NCI-H1694 treated with DMSO at 0.1 percent for 48 hours (cell line): ENCODE measurements at regions not wholly inside any gene's neighbourhood (a gene's known extent, or its start where the extent isn't known, plus 50 kb on each side); places are given as distances from the start of the nearest gene placed in this dataset.
"Not testable (repeated sequence)": the region's sequence is repeated elsewhere in the genome, so short reads cannot be mapped to it uniquely, and the experiment has no call there.

Experiments
- DNase-seq: peaks from one replicate; lab custom pipeline; 2025; lab: John Stamatoyannopoulos, UW

DNA sequence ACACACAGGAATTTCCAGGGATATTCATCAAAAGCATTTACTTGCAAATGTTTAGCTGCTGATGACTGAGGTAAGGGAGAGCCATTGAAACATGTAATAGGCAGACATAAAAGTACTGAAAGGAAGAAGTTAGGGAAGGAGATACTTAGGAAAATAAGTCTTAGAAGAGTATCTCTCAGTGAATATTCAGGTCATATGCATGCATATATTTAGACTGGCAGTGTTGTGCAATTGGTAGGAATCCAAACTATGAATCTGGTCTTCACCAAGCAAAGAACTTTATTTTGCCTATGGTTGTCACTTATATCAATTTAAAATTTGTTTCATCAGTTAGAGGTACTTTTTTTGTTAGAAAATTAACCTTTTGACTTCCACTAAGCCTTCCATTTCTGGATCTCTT, 1490.7 kb downstream of the SUCLG1 start:
- DNase-seq: no peak

- DNase-seq: no peak
Observed at GRCh38 chr2:82964341-82964740, 1494.7 kb downstream of the SUCLG1 start.

GRCh38 chr2:82959727-82960126, 1499.4 kb downstream of the SUCLG1 start:
- DNase-seq: no peak

DNA sequence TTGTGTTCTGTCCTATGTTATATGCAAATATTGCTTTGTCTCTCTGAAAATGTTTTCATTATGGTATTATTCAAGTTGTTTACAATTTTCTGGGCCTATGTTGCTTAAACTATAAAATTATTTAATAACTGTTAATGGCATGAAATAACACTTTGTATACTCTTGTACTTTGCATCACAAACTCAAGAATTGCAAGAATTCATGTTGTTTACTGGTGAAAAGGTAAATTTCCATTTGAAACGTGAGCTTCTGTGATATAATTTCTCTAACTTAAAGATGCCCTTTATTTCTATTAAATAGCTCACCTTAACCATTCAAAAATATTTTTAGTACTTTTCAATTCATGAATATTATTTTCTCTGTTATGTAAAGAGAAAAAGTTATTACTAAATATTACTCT, 1504.2 kb downstream of the SUCLG1 start:
- no peak for DNase-seq

GRCh38 chr2:82939211-82939610, 1519.9 kb downstream of the SUCLG1 start:
- no peak for DNase-seq

DNA sequence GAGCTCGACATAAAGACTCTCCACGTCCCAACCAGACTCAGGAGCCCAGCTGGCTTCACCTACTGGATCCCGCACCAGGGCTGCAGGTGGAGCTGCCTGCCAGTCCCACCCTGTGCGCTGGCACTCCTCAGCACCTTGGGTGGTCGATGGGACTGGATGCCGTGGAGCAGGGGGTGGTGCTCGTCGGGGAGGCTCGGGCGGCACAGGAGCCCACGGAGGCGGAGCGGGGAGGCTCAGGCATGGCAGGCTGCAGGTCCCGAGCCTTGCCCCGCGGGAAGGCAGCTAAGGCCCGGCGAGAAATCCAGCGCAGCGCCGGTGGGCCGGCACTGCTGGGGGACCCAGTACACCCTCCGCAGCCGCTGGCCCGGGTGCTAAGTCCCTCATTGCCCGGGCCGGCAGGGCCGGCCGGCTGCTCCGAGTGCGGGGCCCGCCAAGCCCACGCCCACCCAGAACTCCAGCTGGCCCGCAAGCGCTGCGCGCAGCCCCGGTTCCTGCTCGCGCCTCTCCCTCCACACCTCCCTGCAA, 1520.7 kb downstream of the SUCLG1 start:
- not testable (repeated sequence) for DNase-seq

DNA sequence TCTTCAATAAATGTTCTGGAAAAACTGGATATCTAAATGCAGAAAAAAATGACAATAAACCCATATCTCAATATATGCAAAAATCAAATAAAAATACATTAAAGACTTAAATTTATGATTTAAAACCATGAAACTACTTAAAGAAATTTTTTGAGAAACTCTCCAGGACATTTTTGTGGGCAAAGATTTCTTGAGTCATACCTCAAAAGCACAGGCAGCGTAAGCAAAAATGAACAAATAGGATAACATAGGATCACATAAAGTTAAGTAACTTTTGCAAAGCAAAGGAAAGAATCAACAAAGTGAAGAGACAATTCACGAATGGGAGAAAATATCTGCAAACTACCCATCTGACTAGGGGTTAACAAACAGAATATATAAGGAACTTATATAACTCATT, 1545.5 kb downstream of the SUCLG1 start:
- DNase-seq: no peak

DNA sequence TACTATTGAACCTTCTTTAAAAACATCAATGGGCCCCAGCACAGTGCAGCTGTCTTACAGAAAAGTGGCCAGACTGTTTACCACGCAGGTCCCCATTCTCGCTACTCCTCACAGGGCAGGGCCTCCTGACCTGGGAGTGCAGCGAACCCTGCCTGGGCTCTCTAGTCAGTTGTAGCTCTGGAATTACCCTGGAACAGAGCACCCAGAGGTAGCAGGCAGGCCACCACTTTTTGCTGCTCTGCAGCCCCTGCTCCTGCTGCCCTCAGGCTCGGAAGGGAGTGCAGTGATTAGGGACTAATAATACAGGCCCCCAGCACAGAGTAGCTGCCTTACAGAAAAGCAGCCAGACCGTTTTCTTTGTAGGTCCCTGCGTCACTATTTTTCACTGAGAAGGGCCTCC, 1563.0 kb downstream of the SUCLG1 start:
- DNase-seq: no peak

DNA sequence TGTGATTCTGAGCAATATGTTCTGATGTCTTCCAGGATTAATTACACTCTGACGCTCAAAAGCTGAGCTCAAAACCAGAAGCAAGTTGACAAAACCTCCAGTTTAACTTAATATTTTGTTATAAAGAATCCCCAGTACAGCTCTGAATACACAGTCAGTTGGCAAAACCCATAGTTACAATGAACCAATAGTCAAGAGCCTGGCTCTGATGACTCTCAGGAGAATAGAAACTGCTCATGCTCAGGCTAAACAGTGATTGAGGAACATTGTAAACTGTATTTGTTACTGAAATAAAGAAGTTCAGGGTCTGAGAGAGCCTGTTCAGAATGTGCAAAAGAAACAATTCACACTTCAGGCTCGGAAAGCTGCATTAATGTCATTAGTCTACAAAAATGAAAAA, 1565.9 kb downstream of the SUCLG1 start:
- no peak for DNase-seq

GRCh38 chr2:82879803-82880202, 1579.3 kb downstream of the SUCLG1 start:
- DNase-seq: no peak

DNA sequence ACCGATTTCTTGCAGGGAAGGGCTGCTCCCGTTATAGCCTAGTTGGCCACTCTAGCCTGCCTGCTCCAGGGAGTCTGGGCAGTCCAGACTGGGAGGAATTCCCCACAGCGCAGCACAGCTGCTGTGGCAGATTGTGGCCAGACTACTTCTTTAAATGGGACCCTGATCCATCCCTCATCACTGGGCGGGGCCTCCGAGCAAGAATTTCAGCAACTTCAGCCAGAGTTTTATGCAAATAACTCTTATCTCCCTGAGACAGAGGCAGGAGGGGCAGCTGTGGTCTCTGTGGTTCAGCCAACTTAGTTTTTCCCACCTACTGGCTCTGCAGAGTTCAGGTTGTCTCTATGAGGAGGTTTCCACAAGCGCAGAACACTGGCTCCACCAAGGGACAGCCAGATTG, 1583.2 kb downstream of the SUCLG1 start:
- DNase-seq: no peak

- DNase-seq: no peak
Observed at GRCh38 chr2:82857967-82858366, 1601.1 kb downstream of the SUCLG1 start.

- no peak for DNase-seq
Observed at GRCh38 chr2:82853299-82853698, 1605.8 kb downstream of the SUCLG1 start.

DNA sequence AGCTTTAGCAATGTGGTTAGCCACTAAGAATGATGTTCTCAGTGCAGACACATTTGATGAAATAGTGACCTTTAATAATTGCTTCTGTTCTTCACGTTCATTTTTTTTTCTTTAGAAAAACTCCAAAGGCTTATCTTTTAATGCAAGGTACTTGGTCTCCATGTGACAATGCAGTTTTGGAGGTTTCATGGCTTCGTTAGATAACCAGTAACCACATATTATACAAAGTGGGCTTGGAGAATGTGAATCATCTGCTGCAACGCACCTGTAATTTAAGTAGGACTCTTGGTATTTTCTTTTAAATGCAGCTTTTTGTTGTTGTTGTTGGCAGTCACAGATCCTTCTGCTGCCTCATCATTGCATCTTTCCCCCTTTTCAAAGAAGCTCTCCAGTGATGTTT, 1606.3 kb downstream of the SUCLG1 start:
- no peak for DNase-seq

- DNase-seq: no peak
Observed at GRCh38 chr2:82848285-82848684, 1610.8 kb downstream of the SUCLG1 start.

DNA sequence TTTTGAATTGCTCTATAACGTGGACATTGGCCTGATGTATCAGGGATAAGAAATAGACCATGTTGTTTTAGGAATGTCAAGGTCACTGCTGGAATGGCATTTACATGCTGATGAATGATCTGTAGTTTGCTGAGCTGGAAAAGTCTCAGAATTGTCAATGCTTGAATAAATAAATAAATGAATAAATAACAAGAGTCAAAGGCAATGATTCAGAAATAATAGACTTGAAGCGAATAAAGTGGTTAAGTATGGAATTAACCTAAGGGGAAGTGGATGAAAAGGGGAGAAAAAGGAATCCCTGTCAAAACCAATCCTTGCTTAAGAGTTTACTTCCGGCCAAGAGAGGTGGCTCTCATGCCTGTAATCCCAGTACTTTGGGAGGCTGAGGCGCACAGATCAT, 1620.0 kb downstream of the SUCLG1 start:
- DNase-seq: no peak

DNA sequence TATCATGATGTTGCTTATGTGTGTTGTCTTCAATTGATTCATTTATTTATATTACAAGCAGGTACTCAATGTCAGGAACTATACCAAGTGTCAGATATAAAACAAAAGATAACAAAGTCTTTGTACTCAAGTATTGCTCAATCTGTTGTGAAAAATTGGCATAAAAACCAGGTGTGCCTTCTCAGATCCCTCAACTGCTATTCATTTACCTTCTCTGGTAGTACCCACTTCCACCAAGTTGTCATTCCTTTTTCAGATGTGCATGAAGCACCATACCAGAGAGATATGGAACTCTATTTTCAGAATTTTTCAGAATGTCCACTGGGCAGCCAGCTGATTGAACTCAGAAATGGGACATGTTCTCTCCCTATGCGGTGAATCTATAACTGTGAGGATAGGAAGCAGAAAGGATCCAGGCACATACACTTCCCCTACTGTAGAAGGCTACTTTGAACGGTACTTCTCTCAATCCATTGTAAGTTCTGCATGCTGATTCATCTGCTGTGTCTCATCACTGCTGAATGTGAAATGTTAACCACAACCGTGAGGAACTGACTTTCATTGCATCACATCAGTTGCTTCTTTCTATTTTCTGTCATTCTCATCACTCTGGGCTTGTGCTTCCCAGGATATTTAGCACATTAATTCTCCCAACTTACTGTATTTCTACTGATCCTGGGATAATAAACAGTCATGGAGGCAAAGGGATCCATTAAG, 1621.3 kb downstream of the SUCLG1 start:
- peak; percentile 2 for DNase-seq

DNA sequence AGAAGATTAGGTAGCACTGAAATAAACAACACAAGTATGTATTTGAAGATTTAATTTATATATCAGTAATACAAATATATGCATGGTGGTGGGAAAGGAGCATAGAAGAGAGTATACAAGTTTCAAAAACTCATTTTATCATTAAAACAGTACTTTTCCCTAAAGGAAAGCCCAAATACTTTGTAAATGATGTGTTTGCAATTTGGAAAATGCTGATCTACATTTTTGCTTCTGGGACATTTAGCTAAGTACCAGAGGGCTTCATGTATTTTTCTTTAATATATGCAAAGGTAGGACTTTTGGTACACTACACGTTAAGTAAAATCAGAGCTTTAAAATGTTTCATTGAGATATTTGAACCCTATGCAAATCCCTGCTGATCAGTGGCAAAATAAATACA, 1624.2 kb downstream of the SUCLG1 start:
- DNase-seq: no peak

GRCh38 chr2:82827426-82827825, 1631.7 kb downstream of the SUCLG1 start:
- no peak for DNase-seq

- no peak for DNase-seq
Observed at GRCh38 chr2:82826437-82826836, 1632.6 kb downstream of the SUCLG1 start.

DNA sequence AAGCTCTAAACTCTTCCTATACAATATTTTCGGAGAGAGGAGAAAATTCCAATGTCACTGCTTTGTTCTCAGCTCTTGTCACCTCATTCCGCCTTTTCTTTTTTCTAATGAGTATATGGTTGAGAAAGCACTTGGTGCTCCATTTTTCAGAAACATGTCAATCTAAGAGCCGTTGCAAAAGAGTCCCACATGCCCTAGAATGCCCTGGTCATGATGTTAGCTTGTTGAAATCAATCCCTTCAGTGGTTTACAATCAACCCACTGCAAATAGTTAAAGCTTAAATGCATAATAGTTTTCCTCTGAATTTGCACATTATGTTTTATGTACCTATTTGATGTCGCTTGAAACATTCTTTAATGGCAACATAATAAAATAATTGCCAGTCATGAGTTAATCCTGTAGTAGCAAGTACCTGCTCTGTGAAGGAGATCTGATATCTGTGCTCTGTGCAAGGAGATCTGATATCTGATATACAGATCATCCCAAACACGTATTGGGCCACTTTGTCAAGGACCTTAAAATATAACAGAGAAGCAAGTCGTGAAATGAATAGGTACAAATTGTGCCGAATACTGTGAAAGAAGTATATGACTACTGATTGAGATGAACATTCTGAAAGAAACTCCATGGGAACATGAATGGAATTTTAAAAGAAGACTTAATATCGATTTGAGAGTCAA, 1633.5 kb downstream of the SUCLG1 start:
- no peak for DNase-seq

GRCh38 chr2:82823892-82824291, 1635.2 kb downstream of the SUCLG1 start:
- DNase-seq: no peak

GRCh38 chr2:82819951-82820350, 1639.1 kb downstream of the SUCLG1 start:
- no peak for DNase-seq

GRCh38 chr2:82814146-82814545, 1644.9 kb downstream of the SUCLG1 start:
- DNase-seq: no peak
